H9 (cell line): ENCODE measurements at regions not wholly inside any gene's neighbourhood (a gene's known extent, or its start where the extent isn't known, plus 50 kb on each side); places are given as distances from the start of the nearest gene placed in this dataset.

Experiments
- DNase-seq: peaks from one replicate; pipeline ENCODE4 v3.0.0-alpha.2; 2017
- H2AFZ ChIP-seq: one replicate; pipeline ENCODE4 v1.6.1; 2013; ENCODE audit warnings: mild to moderate bottlenecking, low read length, control low read depth, moderate library complexity
- H2AK5ac ChIP-seq: 2 replicates; pipeline ENCODE4 v1.6.1; 2013; ENCODE audit warnings: low read length, control low read depth, mixed read lengths; ENCODE audit not compliant: insufficient read length
- H2BK120ac ChIP-seq: one replicate; pipeline ENCODE4 v1.6.1; 2013; ENCODE audit warnings: low read depth, mild to moderate bottlenecking, low read length, control low read depth, inconsistent platforms; ENCODE audit not compliant: poor library complexity, severe bottlenecking
- H2BK12ac ChIP-seq: 2 replicates; pipeline ENCODE4 v1.6.1; 2013; ENCODE audit warnings: low read length, control low read depth, mixed read lengths, low read depth; ENCODE audit not compliant: insufficient read length
- H2BK15ac ChIP-seq: 2 replicates; pipeline ENCODE4 v1.6.1; 2013; ENCODE audit warnings: low read depth, low read length, control low read depth
- H2BK20ac ChIP-seq: one replicate; pipeline ENCODE4 v1.6.1; 2013; ENCODE audit warnings: low read depth, mild to moderate bottlenecking, low read length, control low read depth, inconsistent platforms; ENCODE audit not compliant: poor library complexity, severe bottlenecking
- H2BK5ac ChIP-seq: 2 replicates; pipeline ENCODE4 v1.6.1; 2013; ENCODE audit warnings: low read length, control low read depth, mixed read lengths; ENCODE audit not compliant: insufficient read length
- H3K14ac ChIP-seq: 2 replicates; pipeline ENCODE4 v1.6.1; 2013; ENCODE audit warnings: low read length, control low read depth; ENCODE audit not compliant: insufficient read depth
- H3K18ac ChIP-seq: 2 replicates; pipeline ENCODE4 v1.6.1; 2013; ENCODE audit warnings: low read depth, mild to moderate bottlenecking, mixed read lengths, low read length, control low read depth; ENCODE audit not compliant: insufficient read length
- H3K23ac ChIP-seq: 2 replicates; pipeline ENCODE4 v1.6.1; 2013; ENCODE audit warnings: low read length, control low read depth, mixed read lengths, low read depth; ENCODE audit not compliant: insufficient read length
- H3K23me2 ChIP-seq: 2 replicates; pipeline ENCODE4 v1.6.1; 2013; ENCODE audit warnings: low read depth, mild to moderate bottlenecking, mixed read lengths, low read length, control low read depth; ENCODE audit not compliant: insufficient read length, poor library complexity, severe bottlenecking
- H3K27ac ChIP-seq: 2 replicates; pipeline ENCODE4 v1.5.1; 2013; ENCODE audit warnings: low read length, control low read depth, mixed read lengths, low read depth; ENCODE audit not compliant: insufficient read length
- H3K27me3 ChIP-seq: 2 replicates; pipeline ENCODE4 v1.6.1; 2013; ENCODE audit warnings: low read length, control low read depth, inconsistent platforms; ENCODE audit not compliant: insufficient read depth
- H3K4ac ChIP-seq: 2 replicates; pipeline ENCODE4 v1.6.1; 2013; ENCODE audit warnings: low read depth, mild to moderate bottlenecking, control low read depth, inconsistent platforms, low read length, moderate library complexity
- H3K4me1 ChIP-seq: 2 replicates; pipeline ENCODE4 v1.6.1; 2013; ENCODE audit warnings: low read length, control low read depth, inconsistent platforms; ENCODE audit not compliant: insufficient read depth
- H3K4me2 ChIP-seq: 2 replicates; pipeline ENCODE4 v1.6.1; 2013; ENCODE audit warnings: low read length, control low read depth, mixed read lengths; ENCODE audit not compliant: insufficient read length, insufficient read depth
- H3K56ac ChIP-seq: 2 replicates; pipeline ENCODE4 v1.6.1; 2013; ENCODE audit warnings: low read depth, mild to moderate bottlenecking, mixed read lengths, low read length, control low read depth; ENCODE audit not compliant: insufficient read length
- H3K79me1 ChIP-seq: 2 replicates; pipeline ENCODE4 v1.6.1; 2013; ENCODE audit warnings: low read depth, mild to moderate bottlenecking, moderate library complexity, low read length, control low read depth, inconsistent platforms; ENCODE audit not compliant: insufficient read depth, poor library complexity, severe bottlenecking
- H3K79me2 ChIP-seq: 2 replicates; pipeline ENCODE4 v1.6.1; 2013; ENCODE audit warnings: low read length, control low read depth, inconsistent platforms; ENCODE audit not compliant: insufficient read depth
- H3K9ac ChIP-seq: 2 replicates; pipeline ENCODE4 v1.6.1; 2013; ENCODE audit warnings: low read length, control low read depth, mixed read lengths; ENCODE audit not compliant: insufficient read length; ENCODE audit errors: extremely low read depth
- H3K9me3 ChIP-seq: one replicate; pipeline ENCODE4 v1.6.1; 2013; ENCODE audit warnings: low read depth, low read length, inconsistent platforms; ENCODE audit not compliant: control insufficient read depth
- H3T11ph ChIP-seq: one replicate; pipeline ENCODE4 v1.6.1; 2013; ENCODE audit warnings: mild to moderate bottlenecking, low read length, control low read depth, inconsistent platforms
- H4K20me1 ChIP-seq: one replicate; pipeline ENCODE4 v1.6.1; 2013; ENCODE audit not compliant: control insufficient read depth, insufficient read length, insufficient read depth
- H4K5ac ChIP-seq: 2 replicates; pipeline ENCODE4 v1.6.1; 2013; ENCODE audit warnings: low read depth, mild to moderate bottlenecking, mixed read lengths, low read length, control low read depth; ENCODE audit not compliant: insufficient read length
- H4K8ac ChIP-seq: replicated peaks from 2 replicates; pipeline ENCODE4 v1.6.1; 2013; ENCODE audit warnings: low read length, control low read depth, mixed read lengths, low read depth; ENCODE audit not compliant: insufficient read length
- H4K91ac ChIP-seq: 2 replicates; pipeline ENCODE4 v1.6.1; 2013; ENCODE audit warnings: low read depth, mild to moderate bottlenecking, moderate library complexity, mixed read lengths, low read length, control low read depth; ENCODE audit not compliant: insufficient read length
- H3K27ac Mint-ChIP-seq, 3 experiments: 2 replicates in 2 of 3; 3 replicates in 1 of 3; pipeline ENCODE4 v1.8.0; 2020 to 2021; ENCODE audit warnings: mixed read lengths in 3 of 3, mild to moderate bottlenecking in 1 of 3, moderate library complexity in 1 of 3
- H3K27me3 Mint-ChIP-seq: 2 replicates; pipeline ENCODE4 v1.8.0; 2021; ENCODE audit warnings: low read depth, mild to moderate bottlenecking, moderate library complexity, mixed read lengths
- H3K36me3 Mint-ChIP-seq, 3 experiments: 2 replicates in 2 of 3; 3 replicates in 1 of 3; pipeline ENCODE4 v1.8.0; 2020 to 2021; ENCODE audit warnings: low read depth in 3 of 3, mixed read lengths in 3 of 3; ENCODE audit not compliant: insufficient read depth in 1 of 3
- H3K4me1 Mint-ChIP-seq, 2 experiments: 2 replicates each; pipeline ENCODE4 v1.8.0; 2020; ENCODE audit warnings: mixed read lengths in 2 of 2
- H3K4me3 Mint-ChIP-seq, 2 experiments: 2 replicates in 1 of 2; 3 replicates in 1 of 2; pipeline ENCODE4 v1.8.0; 2020 to 2021; ENCODE audit warnings: mild to moderate bottlenecking in 2 of 2, mixed read lengths in 2 of 2, moderate library complexity in 1 of 2
- H3K9me3 Mint-ChIP-seq, 2 experiments: 2 replicates in 1 of 2; 3 replicates in 1 of 2; pipeline ENCODE4 v1.8.0; 2020; ENCODE audit warnings: mild to moderate bottlenecking in 2 of 2, mixed read lengths in 2 of 2, moderate library complexity in 1 of 2
- WGBS: extraction: QIAGEN DNeasy Blood & Tissue Kit; methylation state at CpG from one replicate; pipeline ENCODE4 v1.1.7; 2013; ENCODE audit warnings: missing lambda C conversion rate, low lambda C conversion rate, mixed read lengths; ENCODE audit not compliant: insufficient read length; ENCODE audit errors: extremely low coverage; 5-methylcytosine and 5-hydroxymethylcytosine counted together
- TF ChIP-seq, protein P1 (sequence below): fragments of 200-600 bp; sonication (generic); conservative IDR thresholded peaks from 3 replicates; pipeline ENCODE4 v1.8.0; 2021; ENCODE audit warnings: antibody characterized with exemption, mild to moderate bottlenecking

DNA sequence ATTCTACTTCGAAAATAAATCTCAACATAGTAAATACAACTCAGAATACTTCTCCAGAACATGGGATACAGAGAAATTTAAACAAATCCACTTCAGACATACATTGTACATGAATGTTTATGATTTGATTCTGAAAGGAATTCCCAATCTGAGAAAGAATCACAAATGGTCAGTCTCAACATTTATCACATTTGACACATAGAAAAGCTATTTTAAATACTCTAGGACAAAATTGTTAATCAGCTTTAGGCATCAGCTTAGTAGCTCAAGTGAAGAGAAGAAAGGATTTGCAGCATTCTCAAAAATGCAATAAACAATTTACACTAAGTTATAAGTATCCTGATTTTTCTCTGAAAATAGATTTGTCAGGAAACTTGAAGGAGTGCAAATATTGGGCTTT, 184.8 kb downstream of the PTPRC start:
- Histone ChIP-seq H3K4me2 (no peak overlapping the region), H2BK20ac (no peak overlapping the region), H4K8ac (no peak overlapping the region), H3K79me2 (no peaks in the 10 kb centered on the region), H2BK120ac (no peak overlapping the region), H4K91ac (no peak overlapping the region), H3K9me3 (no peaks in the 10 kb centered on the region), H2BK12ac (no peak overlapping the region), H4K5ac (no peak overlapping the region), H3K27me3 (no peaks in the 10 kb centered on the region), H3K56ac (no peak overlapping the region), H3K4me1 (peaks cover 3% of the 10 kb centered on the region; the same call in 1 of the 2 replicates), H2AK5ac (no peak overlapping the region), H4K20me1 (no peaks in the 10 kb centered on the region), H3K23ac (no peak overlapping the region), H2BK15ac (no peak overlapping the region), H2AFZ (no peak overlapping the region), H3K9ac (no peak overlapping the region), H3K79me1 (no peaks in the 10 kb centered on the region), H3K27ac (no peak overlapping the region), H3K23me2 (no peaks in the 10 kb centered on the region), H3T11ph (no peak overlapping the region), H3K14ac (no peak overlapping the region), H3K18ac (no peak overlapping the region), H3K4ac (no peak overlapping the region), H2BK5ac (no peak overlapping the region)
- Mint-ChIP-seq H3K27me3 (no peaks in the 10 kb centered on the region; the same call in 1 of the 2 replicates), H3K4me1 (peaks cover 3 to 6% of the 10 kb centered on the region in 2 experiments), H3K36me3 (no peaks in the 10 kb centered on the region), H3K27ac (no peak overlapping the region), H3K4me3 (no peak overlapping the region), H3K9me3 (no peaks in the 10 kb centered on the region)
- TF ChIP-seq, protein P1, sequence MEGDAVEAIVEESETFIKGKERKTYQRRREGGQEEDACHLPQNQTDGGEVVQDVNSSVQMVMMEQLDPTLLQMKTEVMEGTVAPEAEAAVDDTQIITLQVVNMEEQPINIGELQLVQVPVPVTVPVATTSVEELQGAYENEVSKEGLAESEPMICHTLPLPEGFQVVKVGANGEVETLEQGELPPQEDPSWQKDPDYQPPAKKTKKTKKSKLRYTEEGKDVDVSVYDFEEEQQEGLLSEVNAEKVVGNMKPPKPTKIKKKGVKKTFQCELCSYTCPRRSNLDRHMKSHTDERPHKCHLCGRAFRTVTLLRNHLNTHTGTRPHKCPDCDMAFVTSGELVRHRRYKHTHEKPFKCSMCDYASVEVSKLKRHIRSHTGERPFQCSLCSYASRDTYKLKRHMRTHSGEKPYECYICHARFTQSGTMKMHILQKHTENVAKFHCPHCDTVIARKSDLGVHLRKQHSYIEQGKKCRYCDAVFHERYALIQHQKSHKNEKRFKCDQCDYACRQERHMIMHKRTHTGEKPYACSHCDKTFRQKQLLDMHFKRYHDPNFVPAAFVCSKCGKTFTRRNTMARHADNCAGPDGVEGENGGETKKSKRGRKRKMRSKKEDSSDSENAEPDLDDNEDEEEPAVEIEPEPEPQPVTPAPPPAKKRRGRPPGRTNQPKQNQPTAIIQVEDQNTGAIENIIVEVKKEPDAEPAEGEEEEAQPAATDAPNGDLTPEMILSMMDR, result no peak
- DNase-seq, result no peak
- no CpG with 5 or more reads among the region's 1 CpG for WGBS
